Activated CD8-positive, alpha-beta memory T cell treated with anti-CD3 and anti-CD28 coated beads for 48 hours (primary cell): ENCODE measurements at regions not wholly inside any gene's neighbourhood (a gene's known extent, or its start where the extent isn't known, plus 50 kb on each side); places are given as distances from the start of the nearest gene placed in this dataset.

ENCODE experiments used
- DNase-seq, 3 experiments: peaks; one replicate each; pipeline ENCODE4 v3.0.0-alpha.2; 2020; ENCODE audit warnings: low read depth in 2 of 3, low spot score in 2 of 3

GRCh38 chr2:23241611-23242245 is 143.3 kb upstream of the KLHL29 start:
- DNase-seq = no peak

- no peak for DNase-seq
These were observed 141.8 kb upstream of the KLHL29 start for GRCh38 chr2:23243073-23243659.

DNA sequence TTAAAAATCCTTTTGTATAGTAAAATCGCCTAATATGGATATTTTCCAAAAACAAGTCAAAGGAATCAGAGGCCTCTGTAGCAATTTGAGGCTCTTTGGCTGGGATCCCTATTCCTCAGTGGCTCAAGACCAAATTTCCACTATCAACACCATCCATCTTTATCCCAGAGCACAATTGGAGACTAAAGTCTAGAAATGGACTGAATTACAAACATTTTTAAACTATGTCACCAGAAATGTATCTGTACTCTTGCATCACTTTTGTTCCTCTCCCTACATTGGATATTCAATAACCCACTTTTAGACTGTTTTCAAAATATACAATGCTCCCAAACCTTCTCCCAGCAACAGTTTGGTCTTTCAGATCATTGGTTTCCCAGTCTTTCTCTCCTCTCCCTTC is 140.4 kb upstream of the KLHL29 start:
- DNase-seq = no peak

GRCh38 chr2:23246992-23247683 is 137.8 kb upstream of the KLHL29 start:
- DNase-seq = no peak

DNA sequence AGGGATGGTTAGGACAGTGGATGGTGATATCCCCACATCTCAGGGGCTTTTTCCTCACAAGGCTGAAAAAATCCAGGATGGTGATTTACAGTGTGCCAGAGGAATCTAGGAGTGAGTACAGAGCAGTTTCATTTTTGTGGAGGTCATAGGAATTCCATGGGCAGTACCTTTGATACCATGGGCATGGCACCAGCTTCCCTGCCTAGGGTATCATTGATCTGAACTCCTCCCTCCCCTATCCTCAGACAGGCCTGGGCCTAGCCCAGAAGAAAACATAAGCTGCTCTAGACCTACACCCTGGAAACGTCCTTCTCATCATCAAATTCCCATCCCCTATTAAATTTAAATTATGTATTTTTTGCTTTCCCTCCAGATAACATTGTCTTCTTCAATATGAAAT is 136.3 kb upstream of the KLHL29 start:
- no peak for DNase-seq

- no peak for DNase-seq
These were observed 135.6 kb upstream of the KLHL29 start for GRCh38 chr2:23249348-23249747.

DNA sequence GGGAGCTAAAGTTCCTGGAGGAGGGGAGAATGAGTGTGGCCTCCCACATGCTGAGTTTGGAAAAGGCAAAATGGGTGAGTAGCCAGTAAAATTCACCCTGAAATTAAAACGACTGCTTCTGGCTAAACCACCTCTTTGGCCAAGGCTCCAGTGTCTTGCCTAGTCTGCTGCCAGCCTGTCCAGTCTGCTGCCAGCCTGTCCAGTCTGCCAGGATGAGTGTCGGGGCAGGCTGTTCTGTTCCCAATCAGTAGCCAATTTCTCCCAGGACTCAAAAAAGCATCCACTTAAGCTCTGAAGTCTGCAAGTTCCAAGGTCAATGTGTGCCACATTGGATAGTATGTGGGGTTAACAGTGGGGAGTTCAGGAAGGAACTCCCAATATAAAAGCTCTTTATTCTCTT is 134.6 kb upstream of the KLHL29 start:
- DNase-seq = no peak

DNA sequence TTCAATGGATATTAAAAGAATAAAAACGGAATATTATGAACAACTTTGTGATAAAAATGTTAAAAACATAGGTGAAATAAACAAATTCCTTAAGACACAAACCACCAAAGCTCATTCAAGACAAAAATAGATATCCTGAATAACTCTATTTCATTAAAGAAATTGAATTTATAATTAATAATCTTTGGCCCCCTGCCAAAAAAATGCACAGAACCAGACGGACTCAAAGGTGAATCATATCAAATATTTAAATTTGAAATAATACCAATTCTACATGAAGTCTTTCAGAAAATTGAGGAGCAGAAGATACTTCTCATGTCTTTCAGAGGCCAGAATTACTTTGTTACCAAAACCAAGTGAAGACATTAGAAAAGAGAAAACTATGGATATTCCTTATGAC is 128.3 kb upstream of the KLHL29 start:
- no peak for DNase-seq

DNA sequence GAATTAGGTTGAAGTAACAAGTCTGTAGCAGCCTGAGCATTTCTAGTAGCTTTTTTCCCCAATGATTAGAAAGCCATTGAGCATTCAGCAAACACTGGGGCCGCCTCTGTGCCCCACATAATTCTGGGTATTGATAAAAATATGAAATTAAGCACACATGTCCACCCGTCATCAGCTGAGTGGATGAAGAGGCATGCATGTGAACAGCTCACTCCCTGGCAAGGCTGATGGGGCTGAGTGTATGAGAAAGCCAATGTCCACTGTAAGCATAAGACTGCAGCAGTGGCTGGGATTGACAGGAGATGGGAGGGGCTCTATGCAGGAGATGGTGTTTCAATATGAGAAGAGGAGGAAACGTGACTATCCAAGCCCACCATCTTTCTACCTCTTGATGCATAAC is 124.4 kb upstream of the KLHL29 start:
- DNase-seq = no peak

GRCh38 chr2:23268467-23269263 is 116.3 kb upstream of the KLHL29 start:
- DNase-seq = no peak

GRCh38 chr2:23269747-23270146 is 115.2 kb upstream of the KLHL29 start:
- no peak for DNase-seq

- DNase-seq = no peak
These were observed 114.2 kb upstream of the KLHL29 start for GRCh38 chr2:23270810-23271209.

DNA sequence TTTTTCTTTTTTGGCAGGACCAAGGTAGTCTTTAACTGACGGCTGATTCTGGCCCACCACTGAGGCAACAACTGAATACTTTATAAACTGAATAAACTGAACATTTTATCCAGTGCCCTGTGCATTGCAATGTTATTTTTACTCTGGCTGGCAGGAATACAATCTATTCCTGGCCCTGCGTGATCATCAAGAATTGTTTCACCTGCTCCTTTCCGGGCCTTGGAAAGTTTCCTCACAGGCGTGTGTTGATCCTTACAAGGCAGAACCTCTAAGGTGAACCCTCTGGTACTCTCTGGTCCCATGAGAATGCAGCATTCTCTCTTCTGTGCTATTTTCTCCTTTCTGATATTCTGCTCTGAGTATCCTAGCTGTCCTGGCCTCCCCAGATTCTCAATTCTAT is 113.7 kb upstream of the KLHL29 start:
- DNase-seq = no peak

- DNase-seq = no peak
These were observed 111.2 kb upstream of the KLHL29 start for GRCh38 chr2:23273786-23274185.

DNA sequence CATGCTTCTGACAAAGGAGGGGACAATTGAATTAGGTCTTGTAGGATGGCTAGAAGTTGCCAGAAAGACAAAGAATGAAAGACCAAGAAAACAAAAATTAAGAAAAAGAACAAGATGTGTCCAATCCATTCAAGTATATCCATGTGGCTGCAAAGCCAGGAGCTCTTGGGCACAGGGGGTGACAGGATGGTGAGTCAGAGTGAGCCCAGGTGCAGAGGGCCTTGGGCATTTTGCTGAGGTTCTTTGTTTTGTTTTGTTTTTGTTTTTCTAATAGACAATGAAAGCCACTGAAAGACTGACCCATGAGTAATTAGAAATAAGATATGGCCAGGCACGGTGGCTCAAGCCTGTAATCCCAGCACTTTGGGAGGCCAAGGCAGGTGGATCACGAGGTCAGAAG is 104.6 kb upstream of the KLHL29 start:
- no peak for DNase-seq

GRCh38 chr2:23283653-23284052 is 101.3 kb upstream of the KLHL29 start:
- no peak for DNase-seq

DNA sequence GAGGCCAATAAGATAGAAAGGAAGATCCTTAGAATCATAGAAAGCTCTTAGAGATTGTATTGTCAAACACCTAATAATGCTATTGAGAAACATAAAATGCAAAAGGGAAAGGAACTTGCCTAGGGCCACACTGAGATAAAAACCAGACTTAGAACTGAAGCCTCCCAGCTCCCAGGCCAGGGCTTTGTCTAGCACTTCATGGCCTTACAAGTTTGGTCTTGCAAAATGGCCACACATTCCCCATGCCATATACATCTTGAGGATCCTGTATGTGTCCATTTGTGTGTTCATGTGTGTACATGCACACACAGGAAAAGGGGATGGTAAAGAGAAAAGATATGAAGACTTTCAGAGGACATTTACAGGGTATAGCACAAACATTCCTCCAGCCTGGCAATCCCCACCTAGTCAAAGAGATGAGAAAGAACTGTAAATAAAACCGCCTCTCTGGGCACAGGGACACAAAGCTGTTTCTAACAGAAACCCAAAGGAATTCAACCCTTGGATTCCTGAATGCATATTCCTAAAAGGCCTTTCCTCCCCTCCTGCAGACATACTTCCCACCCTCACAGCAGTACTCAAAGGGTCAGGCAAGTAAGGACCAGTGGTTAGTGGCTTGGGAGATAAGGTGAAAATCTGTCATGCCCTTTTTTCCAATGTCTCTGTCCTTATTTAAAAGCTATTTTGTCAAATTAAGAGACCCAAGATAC is 99.7 kb upstream of the KLHL29 start:
- no peak for DNase-seq

- DNase-seq = no peak
These were observed 98.8 kb upstream of the KLHL29 start for GRCh38 chr2:23286031-23286757.

DNA sequence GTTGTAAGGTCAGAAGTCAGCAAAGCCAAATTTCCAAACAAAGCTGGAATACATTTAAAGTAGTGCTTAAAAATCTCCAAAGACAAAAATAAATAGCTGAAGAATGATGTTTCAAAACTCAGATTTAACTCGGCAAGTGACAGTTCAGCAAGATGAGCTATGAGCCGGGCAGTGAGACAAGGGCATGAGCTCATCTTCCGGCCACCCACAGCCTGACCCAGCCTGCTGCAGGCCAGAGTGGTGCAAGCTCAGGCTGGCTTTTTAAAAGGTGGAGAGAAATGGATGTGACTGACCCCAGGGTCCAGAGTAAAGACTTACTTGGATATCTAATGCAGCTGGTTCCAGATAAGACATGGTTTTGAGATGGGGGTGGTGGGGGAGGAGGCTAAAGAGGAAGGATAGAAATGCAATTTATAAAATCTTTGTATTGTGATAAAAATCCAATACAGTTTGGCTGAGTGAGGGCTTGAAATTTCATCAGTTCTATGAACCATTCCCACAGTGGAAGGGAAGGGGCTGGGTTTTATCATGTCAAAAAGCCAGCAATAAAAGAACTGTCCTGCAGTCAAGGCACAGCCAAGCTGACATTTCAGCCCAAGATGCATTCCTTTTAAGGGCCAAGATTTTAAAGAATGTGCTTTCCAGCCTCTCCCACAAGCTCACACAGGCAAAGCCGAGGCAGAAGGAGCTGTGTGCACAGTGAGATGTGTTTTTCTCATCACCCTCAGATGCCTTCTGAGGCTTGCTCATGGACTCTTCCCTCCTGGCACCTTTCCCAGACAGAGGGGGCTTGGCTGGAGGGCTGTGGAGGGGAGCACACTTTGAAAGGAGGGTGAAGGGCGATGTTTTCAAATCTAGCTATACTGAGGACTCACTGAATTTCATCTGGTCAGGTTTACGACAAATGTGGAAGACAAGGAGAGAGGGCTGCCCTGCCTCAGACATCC is 97.9 kb upstream of the KLHL29 start:
- DNase-seq = no peak

GRCh38 chr2:23289671-23290070 is 95.3 kb upstream of the KLHL29 start:
- DNase-seq = no peak
